GM18858 (cell line): ENCODE measurements at regions not wholly inside any gene's neighbourhood (a gene's known extent, or its start where the extent isn't known, plus 50 kb on each side); places are given as distances from the start of the nearest gene placed in this dataset.

Experiments
- ATAC-seq: cut with Tn5 transposase; IDR thresholded peaks from one replicate; pipeline ENCODE4 v1.9.1; 2021; ENCODE audit not compliant: unreplicated experiment

GRCh38 chr2:147649998-147650397 is 194.8 kb upstream of the ACVR2A start:
- no peak for ATAC-seq

GRCh38 chr2:147649286-147649685 is 195.5 kb upstream of the ACVR2A start:
- ATAC-seq: no peak

GRCh38 chr2:147648471-147648870 is 196.4 kb upstream of the ACVR2A start:
- ATAC-seq: no peak

- no peak for ATAC-seq
Observed at GRCh38 chr2:147647816-147648215, 197.0 kb upstream of the ACVR2A start.

GRCh38 chr2:147646818-147647468 is 197.9 kb upstream of the ACVR2A start:
- ATAC-seq: no peak

- no peak for ATAC-seq
Observed at GRCh38 chr2:147644491-147644890, 200.3 kb upstream of the ACVR2A start.

- ATAC-seq: no peak
Observed at GRCh38 chr2:147642765-147643164, 202.1 kb upstream of the ACVR2A start.

- no peak for ATAC-seq
Observed at GRCh38 chr2:147641651-147642050, 203.2 kb upstream of the ACVR2A start.

- ATAC-seq: peak; percentile 83
Observed at GRCh38 chr2:147639891-147640290, 204.9 kb upstream of the ACVR2A start.

- ATAC-seq: no peak
Observed at GRCh38 chr2:147639386-147639785, 205.4 kb upstream of the ACVR2A start.

- no peak for ATAC-seq
Observed at GRCh38 chr2:147636886-147637285, 207.9 kb upstream of the ACVR2A start.

GRCh38 chr2:147636238-147636882 is 208.5 kb upstream of the ACVR2A start:
- no peak for ATAC-seq

GRCh38 chr2:147634826-147635225 is 210.0 kb upstream of the ACVR2A start:
- ATAC-seq: no peak

- ATAC-seq: no peak
Observed at GRCh38 chr2:147632198-147632597, 212.6 kb upstream of the ACVR2A start.

- ATAC-seq: no peak
Observed at GRCh38 chr2:147631294-147631693, 213.5 kb upstream of the ACVR2A start.

GRCh38 chr2:147630585-147630984 is 214.2 kb upstream of the ACVR2A start:
- ATAC-seq: no peak

- peak; percentile 48 for ATAC-seq
Observed at GRCh38 chr2:147628971-147629421, 215.8 kb upstream of the ACVR2A start.

- ATAC-seq: peak; percentile 98
Observed at GRCh38 chr2:147623328-147623727, 221.5 kb upstream of the ACVR2A start.

GRCh38 chr2:147621656-147622197 is 223.1 kb upstream of the ACVR2A start:
- no peak for ATAC-seq

GRCh38 chr2:147619808-147620207 is 225.0 kb upstream of the ACVR2A start:
- no peak for ATAC-seq

GRCh38 chr2:147615726-147616125 is 229.1 kb upstream of the ACVR2A start:
- ATAC-seq: no peak

- ATAC-seq: no peak
Observed at GRCh38 chr2:147614979-147615470, 229.8 kb upstream of the ACVR2A start.
